CD14-positive monocyte (primary cell): ENCODE measurements at regions not wholly inside any gene's neighbourhood (a gene's known extent, or its start where the extent isn't known, plus 50 kb on each side); places are given as distances from the start of the nearest gene placed in this dataset.

Experiments
- DNase-seq, 3 donors: peaks; one replicate each; pipeline ENCODE4 v3.0.0-alpha.2; 2011 to 2022
- H2AFZ ChIP-seq: 2 replicates; pipeline ENCODE4 v1.6.0; 2012; ENCODE audit warnings: mild to moderate bottlenecking, low read depth, low read length, inconsistent platforms; ENCODE audit not compliant: insufficient read depth, poor library complexity, severe bottlenecking
- H3K27ac ChIP-seq, 2 donors: 1 replicate in 1 of 2; 2 replicates in 1 of 2; pipeline ENCODE4 v1.5.1; 2012 to 2013; ENCODE audit warnings: low read length in 2 of 2, control low read depth in 1 of 2, inconsistent platforms in 1 of 2, low read depth in 1 of 2, mild to moderate bottlenecking in 1 of 2
- H3K27me3 ChIP-seq, 2 donors: one replicate each; pipeline versions ENCODE4 v1.6.0 to v1.6.1; 2011 to 2013; ENCODE audit warnings: low read length in 2 of 2; ENCODE audit not compliant: control insufficient read depth in 2 of 2, insufficient read depth in 2 of 2
- H3K36me3 ChIP-seq, 2 donors: replicated peaks in 1 of 2; 1 replicate in 1 of 2; 2 replicates in 1 of 2; pipeline versions ENCODE4 v1.5.1 to v1.6.1; 2012 to 2013; ENCODE audit warnings: low read length in 2 of 2, control low read depth in 1 of 2, inconsistent platforms in 1 of 2, mild to moderate bottlenecking in 1 of 2; ENCODE audit not compliant: insufficient read depth in 2 of 2, control insufficient read depth in 1 of 2
- H3K4me1 ChIP-seq, 2 donors: 1 replicate in 1 of 2; 2 replicates in 1 of 2; pipeline versions ENCODE4 v1.5.1 to v1.6.1; 2012 to 2013; ENCODE audit warnings: low read length in 2 of 2, control low read depth in 1 of 2, inconsistent platforms in 1 of 2, mild to moderate bottlenecking in 1 of 2, moderate library complexity in 1 of 2; ENCODE audit not compliant: insufficient read depth in 2 of 2, control insufficient read depth in 1 of 2
- H3K4me2 ChIP-seq: replicated peaks from 2 replicates; pipeline ENCODE3; 2012; ENCODE audit warnings: low read length, moderate library complexity, mild to moderate bottlenecking; ENCODE audit not compliant: poor library complexity, severe bottlenecking; ENCODE audit errors: extremely low read depth
- H3K4me3 ChIP-seq, 3 experiments: fragments of 200-600 bp in 1 of 3; sonication (generic) in 1 of 3; replicated peaks in 1 of 3; 1 replicate in 2 of 3; 2 replicates in 1 of 3; pipeline ENCODE4 v1.5.1; 2011 to 2013; ENCODE audit warnings: low read length in 3 of 3, mild to moderate bottlenecking in 3 of 3, control low read depth in 2 of 3, low read depth in 2 of 3, inconsistent platforms in 1 of 3, moderate library complexity in 1 of 3
- H3K79me2 ChIP-seq: 2 replicates; pipeline ENCODE4 v1.6.0; 2012; ENCODE audit warnings: mild to moderate bottlenecking, control low read depth, inconsistent platforms, low read length, moderate library complexity; ENCODE audit not compliant: insufficient read depth
- H3K9ac ChIP-seq: 2 replicates; pipeline ENCODE4 v1.6.0; 2017; ENCODE audit warnings: low read length, mild to moderate bottlenecking; ENCODE audit not compliant: insufficient read depth, poor library complexity, severe bottlenecking
- H3K9me3 ChIP-seq, 2 donors: replicated peaks in 1 of 2; 1 replicate in 1 of 2; 2 replicates in 1 of 2; pipeline versions ENCODE4 v1.5.1 to v1.6.1; 2012 to 2013; ENCODE audit warnings: low read length in 2 of 2, control low read depth in 1 of 2; ENCODE audit not compliant: control insufficient read depth in 1 of 2, insufficient read depth in 1 of 2
- H4K20me1 ChIP-seq: 2 replicates; pipeline ENCODE4 v1.6.0; 2012; ENCODE audit warnings: mild to moderate bottlenecking, low read length, control low read depth, moderate library complexity; ENCODE audit not compliant: insufficient read depth
- H3K27ac Mint-ChIP-seq, 7 donors: one replicate each; pipeline ENCODE4 v1.8.0; 2020; ENCODE audit warnings: mild to moderate bottlenecking in 7 of 7, mixed read lengths in 7 of 7, moderate library complexity in 6 of 7, inconsistent platforms in 2 of 7
- H3K27me3 Mint-ChIP-seq, 3 donors: one replicate each; pipeline ENCODE4 v1.8.0; 2021 to 2022; ENCODE audit warnings: low read depth in 3 of 3, mild to moderate bottlenecking in 3 of 3, mixed read lengths in 3 of 3, moderate library complexity in 3 of 3, inconsistent platforms in 1 of 3
- H3K36me3 Mint-ChIP-seq, 2 donors: one replicate each; pipeline ENCODE4 v1.8.0; 2020; ENCODE audit warnings: mixed read lengths in 2 of 2, inconsistent platforms in 1 of 2, mild to moderate bottlenecking in 1 of 2
- H3K4me1 Mint-ChIP-seq: one replicate; pipeline ENCODE4 v1.8.0; 2020; ENCODE audit warnings: mild to moderate bottlenecking, mixed read lengths
- H3K4me3 Mint-ChIP-seq, 2 donors: one replicate each; pipeline ENCODE4 v1.8.0; 2020; ENCODE audit warnings: mild to moderate bottlenecking in 2 of 2, mixed read lengths in 2 of 2, moderate library complexity in 1 of 2
- H3K9me3 Mint-ChIP-seq, 7 donors: one replicate each; pipeline ENCODE4 v1.8.0; 2020 to 2022; ENCODE audit warnings: mixed read lengths in 7 of 7, mild to moderate bottlenecking in 6 of 7, moderate library complexity in 6 of 7, inconsistent platforms in 2 of 7
- WGBS: methylation state at CpG from one replicate; pipeline ENCODE4 v1.1.5; 2013; ENCODE audit warnings: missing lambda C conversion rate; ENCODE audit not compliant: insufficient coverage; 5-methylcytosine and 5-hydroxymethylcytosine counted together
- intact Hi-C, 2 donors: fragments of 100-400 bp; cut with micrococcal nuclease; formaldehyde crosslinking; loops; one replicate each; pipeline versions ENCODE4 v1.15.0 to v1.15.1; 2023
- TF ChIP-seq, protein P1 (sequence below): fragments of 200-600 bp; IDR thresholded peaks from one replicate; pipeline ENCODE4 v1.8.0; 2022; ENCODE audit warnings: antibody characterized with exemption, mild to moderate bottlenecking

GRCh38 chr4:58070726-58071125 lies 960.5 kb upstream of the IGFBP7 start:
- H3K27ac Mint-ChIP-seq: no peak overlapping the region
- TF ChIP-seq, protein P1, sequence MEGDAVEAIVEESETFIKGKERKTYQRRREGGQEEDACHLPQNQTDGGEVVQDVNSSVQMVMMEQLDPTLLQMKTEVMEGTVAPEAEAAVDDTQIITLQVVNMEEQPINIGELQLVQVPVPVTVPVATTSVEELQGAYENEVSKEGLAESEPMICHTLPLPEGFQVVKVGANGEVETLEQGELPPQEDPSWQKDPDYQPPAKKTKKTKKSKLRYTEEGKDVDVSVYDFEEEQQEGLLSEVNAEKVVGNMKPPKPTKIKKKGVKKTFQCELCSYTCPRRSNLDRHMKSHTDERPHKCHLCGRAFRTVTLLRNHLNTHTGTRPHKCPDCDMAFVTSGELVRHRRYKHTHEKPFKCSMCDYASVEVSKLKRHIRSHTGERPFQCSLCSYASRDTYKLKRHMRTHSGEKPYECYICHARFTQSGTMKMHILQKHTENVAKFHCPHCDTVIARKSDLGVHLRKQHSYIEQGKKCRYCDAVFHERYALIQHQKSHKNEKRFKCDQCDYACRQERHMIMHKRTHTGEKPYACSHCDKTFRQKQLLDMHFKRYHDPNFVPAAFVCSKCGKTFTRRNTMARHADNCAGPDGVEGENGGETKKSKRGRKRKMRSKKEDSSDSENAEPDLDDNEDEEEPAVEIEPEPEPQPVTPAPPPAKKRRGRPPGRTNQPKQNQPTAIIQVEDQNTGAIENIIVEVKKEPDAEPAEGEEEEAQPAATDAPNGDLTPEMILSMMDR: no peak

DNA sequence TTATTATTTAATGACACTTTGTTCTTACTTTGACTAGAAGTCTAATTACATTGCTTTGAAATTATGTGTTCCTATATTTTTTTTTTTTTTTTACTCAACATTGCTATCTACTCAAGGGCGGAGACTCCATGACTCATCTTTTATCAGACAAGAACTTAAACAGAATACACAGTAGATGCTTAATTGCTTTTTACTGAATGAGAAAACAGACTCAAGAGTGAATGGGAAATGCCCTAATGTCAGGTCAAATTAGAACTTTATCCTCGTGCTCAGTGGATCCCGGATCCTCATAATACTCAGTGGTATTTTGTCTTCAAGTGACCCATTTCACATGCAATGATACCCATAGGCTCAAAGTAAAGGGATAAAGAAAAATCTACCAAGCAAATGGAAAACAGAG lies 954.5 kb upstream of the IGFBP7 start:
- no peaks in the 10 kb centered on the region for H3K4me1 Mint-ChIP-seq
- WGBS: no CpG with 5 or more reads among the region's 3 CpGs

More at GRCh38 chr4:58070726-58071125, 960.5 kb upstream of the IGFBP7 start:
- Histone ChIP-seq H3K27ac (no peak overlapping the region), H2AFZ (no peak overlapping the region), H3K36me3 (no peaks in the 10 kb centered on the region), H3K79me2 (no peaks in the 10 kb centered on the region), H3K4me1 (no peaks in the 10 kb centered on the region), H3K9ac (no peak overlapping the region), H3K9me3 (peaks cover 0 to 3% of the 10 kb centered on the region in 2 donors), H3K27me3 (no peaks in the 10 kb centered on the region), H3K4me3 (no peak overlapping the region), H3K4me2 (no peak overlapping the region), H4K20me1 (no peaks in the 10 kb centered on the region)
- Mint-ChIP-seq H3K9me3 (peaks cover 0 to 7% (median 0%) of the 10 kb centered on the region in 7 donors), H3K36me3 (no peaks in the 10 kb centered on the region), H3K27me3 (no peaks in the 10 kb centered on the region), H3K4me3 (no peak overlapping the region), H3K4me1 (no peaks in the 10 kb centered on the region)
- intact Hi-C loops: no loop called here
- DNase-seq: no peak

More for the DNA sequence above, 954.5 kb upstream of the IGFBP7 start:
- H3K4me1 ChIP-seq: no peaks in the 10 kb centered on the region
- no peaks in the 10 kb centered on the region for H3K36me3 ChIP-seq
- H3K27me3 ChIP-seq: no peaks in the 10 kb centered on the region
- DNase-seq: no peak
- no peaks in the 10 kb centered on the region for H3K9me3 ChIP-seq
- intact Hi-C loops: no loop called here
- no peak overlapping the region for H3K4me2 ChIP-seq
- H3K9me3 Mint-ChIP-seq: no peaks in the 10 kb centered on the region
- no peak overlapping the region for H3K4me3 ChIP-seq
- H3K27ac Mint-ChIP-seq: no peak overlapping the region
- no peaks in the 10 kb centered on the region for H4K20me1 ChIP-seq
- H3K27me3 Mint-ChIP-seq: no peaks in the 10 kb centered on the region
- no peaks in the 10 kb centered on the region for H3K79me2 ChIP-seq
- H3K4me3 Mint-ChIP-seq: no peak overlapping the region
- no peak overlapping the region for H3K27ac ChIP-seq
- no peak overlapping the region for H3K9ac ChIP-seq
- TF ChIP-seq, protein P1: no peak
- H3K36me3 Mint-ChIP-seq: no peaks in the 10 kb centered on the region
- no peak overlapping the region for H2AFZ ChIP-seq
